ENCODE measurements at regions not wholly inside any gene's neighbourhood (a gene's known extent, or its start where the extent isn't known, plus 50 kb on each side); places are given as distances from the start of the nearest gene placed in this dataset.

DNA sequence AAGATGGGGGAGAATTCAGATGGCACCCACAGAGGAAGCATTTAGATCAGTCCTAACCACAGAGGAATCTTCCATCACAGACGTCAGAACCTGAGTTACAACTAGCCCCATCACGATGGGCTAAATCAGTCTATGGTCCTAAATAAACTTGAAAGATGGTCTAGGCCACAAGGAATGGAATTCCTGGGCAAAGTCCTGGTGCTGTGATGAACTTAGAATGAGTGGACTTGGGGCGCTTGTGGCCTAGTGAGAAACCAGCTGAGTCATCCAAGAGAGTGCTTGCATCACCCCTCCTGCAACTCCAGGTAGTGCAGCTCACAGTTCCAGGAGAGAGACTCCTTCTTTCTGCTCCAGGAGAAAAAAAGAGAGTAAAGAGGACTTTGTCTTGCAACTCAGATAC, 722.9 kb upstream of the RGMB start:
- Histone ChIP-seq H3K4me3 (no peak overlapping the region), H3K4me1 (no peaks in the 10 kb centered on the region), H3K9me3 (no peaks in the 10 kb centered on the region), H3K36me3 (no peaks in the 10 kb centered on the region), H3K27ac (no peak overlapping the region), H3K27me3 (no peaks in the 10 kb centered on the region)
- intact Hi-C loops (cut with DNase I; ENCODE audit: low total_unique reads) = no loop called here
- no peak for DNase-seq
- TF ChIP-seq, protein P1, sequence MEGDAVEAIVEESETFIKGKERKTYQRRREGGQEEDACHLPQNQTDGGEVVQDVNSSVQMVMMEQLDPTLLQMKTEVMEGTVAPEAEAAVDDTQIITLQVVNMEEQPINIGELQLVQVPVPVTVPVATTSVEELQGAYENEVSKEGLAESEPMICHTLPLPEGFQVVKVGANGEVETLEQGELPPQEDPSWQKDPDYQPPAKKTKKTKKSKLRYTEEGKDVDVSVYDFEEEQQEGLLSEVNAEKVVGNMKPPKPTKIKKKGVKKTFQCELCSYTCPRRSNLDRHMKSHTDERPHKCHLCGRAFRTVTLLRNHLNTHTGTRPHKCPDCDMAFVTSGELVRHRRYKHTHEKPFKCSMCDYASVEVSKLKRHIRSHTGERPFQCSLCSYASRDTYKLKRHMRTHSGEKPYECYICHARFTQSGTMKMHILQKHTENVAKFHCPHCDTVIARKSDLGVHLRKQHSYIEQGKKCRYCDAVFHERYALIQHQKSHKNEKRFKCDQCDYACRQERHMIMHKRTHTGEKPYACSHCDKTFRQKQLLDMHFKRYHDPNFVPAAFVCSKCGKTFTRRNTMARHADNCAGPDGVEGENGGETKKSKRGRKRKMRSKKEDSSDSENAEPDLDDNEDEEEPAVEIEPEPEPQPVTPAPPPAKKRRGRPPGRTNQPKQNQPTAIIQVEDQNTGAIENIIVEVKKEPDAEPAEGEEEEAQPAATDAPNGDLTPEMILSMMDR (IDR thresholded peaks at IDR 0.05) = no peak
- TF ChIP-seq POLR2A (IDR thresholded peaks at IDR 0.05) = no peak

- no peak for DNase-seq
- no peaks in the 10 kb centered on the region for H3K27me3 ChIP-seq
- no peaks in the 10 kb centered on the region for H3K36me3 ChIP-seq
- no peaks in the 10 kb centered on the region for H3K4me1 ChIP-seq
- H3K9me3 ChIP-seq = no peaks in the 10 kb centered on the region
- intact Hi-C loops (cut with DNase I; ENCODE audit: low total_unique reads) = no loop called here
- no peak overlapping the region for H3K4me3 ChIP-seq
- no peak overlapping the region for H3K27ac ChIP-seq
- TF ChIP-seq POLR2A (IDR thresholded peaks at IDR 0.05) = no peak
- TF ChIP-seq, protein P1 (IDR thresholded peaks at IDR 0.05) = no peak
Observed at GRCh38 chr5:98053170-98053569, 720.3 kb upstream of the RGMB start.

- H3K9me3 ChIP-seq = no peaks in the 10 kb centered on the region
- H3K36me3 ChIP-seq = no peaks in the 10 kb centered on the region
- no peaks in the 10 kb centered on the region for H3K4me1 ChIP-seq
- DNase-seq = no peak
- TF ChIP-seq, protein P1 (IDR thresholded peaks at IDR 0.05) = no peak
- TF ChIP-seq POLR2A (IDR thresholded peaks at IDR 0.05) = no peak
- H3K27ac ChIP-seq = no peak overlapping the region
- intact Hi-C loops (cut with DNase I; ENCODE audit: low total_unique reads) = no loop called here
- no peaks in the 10 kb centered on the region for H3K27me3 ChIP-seq
- no peak overlapping the region for H3K4me3 ChIP-seq
Observed at GRCh38 chr5:98060148-98060547, 713.3 kb upstream of the RGMB start.

DNA sequence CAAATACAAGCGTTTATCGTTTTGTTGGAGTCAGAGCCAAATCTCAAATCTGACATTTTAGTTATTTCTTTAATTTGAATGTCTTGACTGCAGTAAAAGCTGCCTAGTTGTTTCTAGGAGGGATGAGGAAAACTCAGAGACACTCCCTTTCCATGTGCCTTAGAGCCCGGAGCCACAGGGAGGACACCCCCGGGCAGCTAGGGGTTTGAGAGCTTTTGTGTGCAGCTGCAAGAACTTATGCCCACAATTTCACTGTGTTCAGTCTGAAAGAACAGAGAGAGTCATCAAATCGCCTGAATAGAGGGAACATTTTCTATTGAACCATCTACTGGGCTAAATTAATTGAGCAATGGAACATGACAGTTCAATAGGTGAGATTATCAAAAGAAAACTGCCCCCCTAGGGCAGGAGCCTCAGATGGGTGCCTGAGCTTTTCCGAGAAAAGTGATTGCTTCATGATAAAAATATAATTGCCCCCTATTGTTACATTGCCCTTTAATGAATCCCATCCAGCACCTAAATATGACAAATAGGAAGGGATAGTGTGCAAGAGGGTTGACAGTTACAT, 709.3 kb upstream of the RGMB start:
- no peak for TF ChIP-seq POLR2A (IDR thresholded peaks at IDR 0.05)
- TF ChIP-seq, protein P1 (IDR thresholded peaks at IDR 0.05) = no peak
- Histone ChIP-seq H3K9me3 (no peaks in the 10 kb centered on the region), H3K4me1 (no peaks in the 10 kb centered on the region), H3K27ac (no peak overlapping the region), H3K4me3 (no peak overlapping the region), H3K36me3 (no peaks in the 10 kb centered on the region), H3K27me3 (no peaks in the 10 kb centered on the region)
- no peak for DNase-seq
- intact Hi-C loops (cut with DNase I; ENCODE audit: low total_unique reads) = no loop called here

DNA sequence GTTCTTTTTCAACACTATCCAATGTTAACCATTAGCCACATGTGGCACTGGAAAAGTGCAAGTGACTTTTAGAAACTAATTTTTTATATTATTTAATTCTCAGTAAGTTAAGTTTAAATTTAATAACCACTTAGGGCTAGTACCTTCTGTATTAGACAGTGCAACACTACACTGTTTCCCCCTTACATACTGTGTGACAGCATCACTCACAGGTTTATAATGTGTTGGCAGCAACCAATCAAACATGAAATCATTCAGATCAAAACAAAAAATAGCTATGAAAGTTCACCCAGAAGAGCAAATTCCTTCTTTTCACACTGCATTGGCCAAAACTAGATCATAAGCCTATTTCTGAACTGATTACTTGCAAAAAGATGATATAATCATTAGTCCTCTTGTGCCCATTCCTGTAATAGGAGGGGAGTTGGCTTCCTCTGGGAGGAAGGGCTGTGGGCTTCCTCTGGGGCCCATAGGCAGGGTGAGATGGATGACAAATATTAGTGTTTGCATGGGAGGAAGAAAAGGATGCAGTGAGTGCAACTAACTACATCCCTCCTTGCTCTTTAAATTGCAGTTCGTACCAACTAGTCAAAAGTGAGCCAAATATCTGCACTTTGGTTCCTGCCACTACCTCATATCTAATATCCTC, 708.1 kb upstream of the RGMB start:
- intact Hi-C loops (cut with DNase I; ENCODE audit: low total_unique reads) = no loop called here
- H3K4me1 ChIP-seq = no peaks in the 10 kb centered on the region
- H3K4me3 ChIP-seq = no peak overlapping the region
- no peaks in the 10 kb centered on the region for H3K9me3 ChIP-seq
- no peak overlapping the region for H3K27ac ChIP-seq
- H3K27me3 ChIP-seq = no peaks in the 10 kb centered on the region
- TF ChIP-seq, protein P1 (IDR thresholded peaks at IDR 0.05) = no peak
- no peak for TF ChIP-seq POLR2A (IDR thresholded peaks at IDR 0.05)
- H3K36me3 ChIP-seq = no peaks in the 10 kb centered on the region
- DNase-seq = no peak

All from uterus (tissue), 3 donors.